DOHH2 (cell line): ENCODE measurements at regions not wholly inside any gene's neighbourhood (a gene's known extent, or its start where the extent isn't known, plus 50 kb on each side); places are given as distances from the start of the nearest gene placed in this dataset.

Experiments
- H3F3A ChIP-seq: fragments of 200-600 bp; sonication (generic), shearing (Covaris generic); 2 replicates; pipeline ENCODE4 v1.6.0; 2016; ENCODE audit warnings: antibody characterized with exemption, mild to moderate bottlenecking; ENCODE audit not compliant: control insufficient read depth, insufficient read depth
- H3K27ac ChIP-seq: fragments of 200-600 bp; sonication (generic); 2 replicates; pipeline ENCODE4 v1.5.1; 2014; ENCODE audit warnings: low read depth, mild to moderate bottlenecking, low read length, moderate library complexity
- H3K27me3 ChIP-seq: fragments of 200-600 bp; sonication (generic); 2 replicates; pipeline ENCODE4 v1.6.1; 2014; ENCODE audit warnings: mild to moderate bottlenecking, low read length, mixed read lengths; ENCODE audit not compliant: control insufficient read depth
- H3K36me3 ChIP-seq: fragments of 200-600 bp; sonication (generic); 2 replicates; pipeline ENCODE4 v1.6.1; 2014; ENCODE audit warnings: mild to moderate bottlenecking, low read length, moderate library complexity, mixed read lengths; ENCODE audit not compliant: control insufficient read depth
- H3K4me1 ChIP-seq: fragments of 200-600 bp; sonication (generic); 2 replicates; pipeline ENCODE4 v1.6.1; 2014; ENCODE audit warnings: mild to moderate bottlenecking, low read length, mixed read lengths; ENCODE audit not compliant: control insufficient read depth
- H3K4me2 ChIP-seq: fragments of 200-600 bp; sonication (generic); 2 replicates; pipeline ENCODE4 v1.6.0; 2014; ENCODE audit warnings: mild to moderate bottlenecking, low read length, moderate library complexity
- H3K4me3 ChIP-seq: fragments of 200-600 bp; sonication (generic); 2 replicates; pipeline ENCODE4 v1.5.1; 2014; ENCODE audit warnings: mild to moderate bottlenecking, low read length, mixed read lengths
- H3K79me2 ChIP-seq: fragments of 200-600 bp; sonication (generic); 2 replicates; pipeline ENCODE4 v1.6.1; 2014; ENCODE audit warnings: mild to moderate bottlenecking, low read length, mixed read lengths; ENCODE audit not compliant: control insufficient read depth
- H3K9me2 ChIP-seq: fragments of 200-600 bp; sonication (generic); replicated peaks from 2 replicates; pipeline ENCODE4 v1.6.1; 2014; ENCODE audit warnings: mild to moderate bottlenecking, low read length, mixed read lengths; ENCODE audit not compliant: control insufficient read depth
- H3K9me3 ChIP-seq: fragments of 200-600 bp; sonication (generic); 2 replicates; pipeline ENCODE4 v1.6.1; 2014; ENCODE audit warnings: antibody characterized with exemption, low read length, mixed read lengths; ENCODE audit not compliant: control insufficient read depth, insufficient read depth
- H4K20me1 ChIP-seq: fragments of 200-600 bp; sonication (generic); 2 replicates; pipeline ENCODE4 v1.6.0; 2014; ENCODE audit warnings: low read depth, mild to moderate bottlenecking, antibody characterized with exemption, low read length, moderate library complexity; ENCODE audit not compliant: control insufficient read depth, insufficient read depth
- CTCF ChIP-seq: fragments of 200-600 bp; sonication (generic); IDR thresholded peaks from one replicate; pipeline ENCODE4 v1.5.1; 2014; ENCODE audit warnings: antibody characterized with exemption, mild to moderate bottlenecking, low read depth, low read length; ENCODE audit not compliant: poor library complexity, severe bottlenecking
- EZH2phosphoT487 ChIP-seq: fragments of 200-600 bp; sonication (generic); IDR thresholded peaks from 2 replicates; pipeline ENCODE4 v1.6.1; 2017; ENCODE audit warnings: borderline replicate concordance, mild to moderate bottlenecking, antibody characterized with exemption, low read length, moderate library complexity, mixed read lengths

- no peak overlapping the region for H3K4me3 ChIP-seq
- no peak for TF ChIP-seq EZH2phosphoT487
- TF ChIP-seq CTCF: no peak
- H3K27ac ChIP-seq: no peak overlapping the region
- no peaks in the 10 kb centered on the region for H4K20me1 ChIP-seq
- no peaks in the 10 kb centered on the region for H3F3A ChIP-seq
- H3K79me2 ChIP-seq: no peaks in the 10 kb centered on the region
- no peaks in the 10 kb centered on the region for H3K27me3 ChIP-seq
- no peaks in the 10 kb centered on the region for H3K9me2 ChIP-seq
- H3K4me1 ChIP-seq: no peaks in the 10 kb centered on the region
- no peak overlapping the region for H3K4me2 ChIP-seq
- no peaks in the 10 kb centered on the region for H3K9me3 ChIP-seq
- H3K36me3 ChIP-seq: no peaks in the 10 kb centered on the region
These were observed 375.9 kb downstream of the NXPH1 start for GRCh38 chr7:8809320-8809719.

- no peaks in the 10 kb centered on the region for H4K20me1 ChIP-seq
- H3K4me2 ChIP-seq: no peak overlapping the region
- H3K36me3 ChIP-seq: no peaks in the 10 kb centered on the region
- H3K9me2 ChIP-seq: no peaks in the 10 kb centered on the region
- H3K4me1 ChIP-seq: no peaks in the 10 kb centered on the region
- H3K27me3 ChIP-seq: no peaks in the 10 kb centered on the region
- H3K27ac ChIP-seq: no peak overlapping the region
- no peaks in the 10 kb centered on the region for H3F3A ChIP-seq
- no peak overlapping the region for H3K4me3 ChIP-seq
- H3K79me2 ChIP-seq: no peaks in the 10 kb centered on the region
- H3K9me3 ChIP-seq: no peaks in the 10 kb centered on the region
- TF ChIP-seq EZH2phosphoT487 (no peak), CTCF (no peak)
These were observed 384.1 kb downstream of the NXPH1 start for GRCh38 chr7:8817448-8818036.

GRCh38 chr7:8818406-8818805, 385.0 kb downstream of the NXPH1 start:
- Histone ChIP-seq H3K79me2 (no peaks in the 10 kb centered on the region), H3K4me1 (no peaks in the 10 kb centered on the region), H3K36me3 (no peaks in the 10 kb centered on the region), H3K9me3 (no peaks in the 10 kb centered on the region), H3F3A (no peaks in the 10 kb centered on the region), H3K4me2 (no peak overlapping the region), H3K9me2 (no peaks in the 10 kb centered on the region), H3K4me3 (no peak overlapping the region), H3K27me3 (no peaks in the 10 kb centered on the region), H4K20me1 (no peaks in the 10 kb centered on the region), H3K27ac (no peak overlapping the region)
- TF ChIP-seq CTCF: no peak
- no peak for TF ChIP-seq EZH2phosphoT487

- Histone ChIP-seq H3K4me1 (no peaks in the 10 kb centered on the region), H3K4me2 (no peak overlapping the region), H3K36me3 (no peaks in the 10 kb centered on the region), H3K27me3 (no peaks in the 10 kb centered on the region), H3K79me2 (no peaks in the 10 kb centered on the region), H4K20me1 (no peaks in the 10 kb centered on the region), H3K4me3 (no peak overlapping the region), H3K9me3 (no peaks in the 10 kb centered on the region), H3K9me2 (no peaks in the 10 kb centered on the region), H3K27ac (no peak overlapping the region), H3F3A (no peaks in the 10 kb centered on the region)
- TF ChIP-seq EZH2phosphoT487: no peak
- TF ChIP-seq CTCF: no peak
These were observed 389.2 kb downstream of the NXPH1 start for GRCh38 chr7:8822595-8822994.
